Fibroblast of lung (primary cell): ENCODE measurements at regions not wholly inside any gene's neighbourhood (a gene's known extent, or its start where the extent isn't known, plus 50 kb on each side); places are given as distances from the start of the nearest gene placed in this dataset.

ENCODE experiments used
- DNase-seq, 2 donors: peaks; one replicate each; pipeline versions ENCODE4 v3.0.0 to v3.0.0-alpha.2; 2010; ENCODE audit warnings: low read depth in 2 of 2
- H2AFZ ChIP-seq: 2 replicates; pipeline ENCODE4 v1.5.1; 2012; ENCODE audit warnings: low read length, control low read depth, inconsistent platforms
- H3K27ac ChIP-seq: 2 replicates; pipeline ENCODE4 v1.5.1; 2011; ENCODE audit warnings: low read length, control low read depth; ENCODE audit not compliant: insufficient read depth
- H3K27me3 ChIP-seq: 2 replicates; pipeline ENCODE4 v1.5.1; 2011; ENCODE audit warnings: mild to moderate bottlenecking, low read length; ENCODE audit not compliant: control insufficient read depth, insufficient read depth
- H3K36me3 ChIP-seq: 2 replicates; pipeline ENCODE4 v1.5.1; 2011; ENCODE audit warnings: low read length; ENCODE audit not compliant: control insufficient read depth, insufficient read depth
- H3K4me1 ChIP-seq: 2 replicates; pipeline ENCODE4 v1.5.1; 2011; ENCODE audit warnings: low read length; ENCODE audit not compliant: control insufficient read depth, insufficient read depth; ENCODE audit errors: extremely low read depth
- H3K4me2 ChIP-seq: 2 replicates; pipeline ENCODE4 v1.5.1; 2011; ENCODE audit warnings: low read length, control low read depth; ENCODE audit not compliant: insufficient read depth; ENCODE audit errors: extremely low read depth
- H3K4me3 ChIP-seq, 4 experiments: fragments of 200-600 bp in 1 of 4; sonication (generic) in 1 of 4; replicated peaks in 1 of 4; 2 replicates each; pipeline ENCODE4 v1.5.1; 2011 to 2016; ENCODE audit warnings: low read length in 4 of 4, low read depth in 3 of 4, mild to moderate bottlenecking in 3 of 4, control low read depth in 2 of 4, inconsistent platforms in 1 of 4, mixed read lengths in 1 of 4; ENCODE audit not compliant: insufficient read depth in 1 of 4; ENCODE audit errors: control extremely low read depth in 1 of 4
- H3K79me2 ChIP-seq: 2 replicates; pipeline ENCODE4 v1.5.1; 2012; ENCODE audit warnings: mild to moderate bottlenecking, low read length, inconsistent platforms; ENCODE audit not compliant: control insufficient read depth, insufficient read depth
- H3K9ac ChIP-seq: 2 replicates; pipeline ENCODE4 v1.5.1; 2011; ENCODE audit warnings: mild to moderate bottlenecking, low read length, control low read depth; ENCODE audit not compliant: insufficient read depth
- H3K9me3 ChIP-seq: 2 replicates; pipeline ENCODE4 v1.5.1; 2012; ENCODE audit warnings: low read depth, low read length; ENCODE audit not compliant: control insufficient read depth, insufficient read depth
- H4K20me1 ChIP-seq: 2 replicates; pipeline ENCODE4 v1.5.1; 2011; ENCODE audit warnings: low read length; ENCODE audit not compliant: control insufficient read depth, insufficient read depth; ENCODE audit errors: extremely low read depth
- CTCF ChIP-seq, 2 donors: IDR thresholded peaks in 1 of 2; conservative IDR thresholded peaks in 1 of 2; 1 replicate in 1 of 2; 2 replicates in 1 of 2; pipeline ENCODE4 v1.5.1; 2011 to 2012; ENCODE audit warnings: low read length in 2 of 2, control low read depth in 1 of 2, inconsistent platforms in 1 of 2, low read depth in 1 of 2, mild to moderate bottlenecking in 1 of 2
- EZH2 ChIP-seq: IDR thresholded peaks from 2 replicates; pipeline ENCODE4 v1.5.1; 2012; ENCODE audit warnings: low read length, control low read depth, mild to moderate bottlenecking; ENCODE audit errors: missing control alignments

- H3K4me1 ChIP-seq: no peaks in the 10 kb centered on the region
- no peaks in the 10 kb centered on the region for H3K9me3 ChIP-seq
- no peaks in the 10 kb centered on the region for H3K79me2 ChIP-seq
- no peaks in the 10 kb centered on the region for H3K36me3 ChIP-seq
- H3K4me2 ChIP-seq: no peak overlapping the region
- H3K27ac ChIP-seq: no peak overlapping the region
- no peaks in the 10 kb centered on the region for H3K27me3 ChIP-seq
- no peak overlapping the region for H3K9ac ChIP-seq
- no peaks in the 10 kb centered on the region for H4K20me1 ChIP-seq
- TF ChIP-seq EZH2: no peak
- TF ChIP-seq CTCF (conservative IDR thresholded peaks at IDR 0.05 in 1 of 2, IDR thresholded peaks at IDR 0.05 in 1 of 2; ENCODE audit: low read depth in 1 of 2, low read length in 2 of 2): no peak
- H3K4me3 ChIP-seq: no peak overlapping the region
- H2AFZ ChIP-seq: no peak overlapping the region
- no peak for DNase-seq
These were observed 53.8 kb upstream of the JMY start for GRCh38 chr5:79182141-79182540.

- Histone ChIP-seq H3K4me3 (no peak overlapping the region), H3K4me1 (no peaks in the 10 kb centered on the region), H3K36me3 (no peaks in the 10 kb centered on the region), H2AFZ (no peak overlapping the region), H4K20me1 (no peaks in the 10 kb centered on the region), H3K4me2 (no peak overlapping the region), H3K79me2 (no peaks in the 10 kb centered on the region), H3K27ac (no peak overlapping the region), H3K9me3 (no peaks in the 10 kb centered on the region), H3K9ac (no peak overlapping the region), H3K27me3 (no peaks in the 10 kb centered on the region)
- DNase-seq: no peak
- TF ChIP-seq EZH2 (no peak), CTCF (conservative IDR thresholded peaks at IDR 0.05 in 1 of 2, IDR thresholded peaks at IDR 0.05 in 1 of 2; ENCODE audit: low read depth in 1 of 2, low read length in 2 of 2) (no peak)
These were observed 52.9 kb upstream of the JMY start for GRCh38 chr5:79183011-79183410.

- no peak for TF ChIP-seq CTCF (conservative IDR thresholded peaks at IDR 0.05 in 1 of 2, IDR thresholded peaks at IDR 0.05 in 1 of 2; ENCODE audit: low read depth in 1 of 2, low read length in 2 of 2)
- no peak for TF ChIP-seq EZH2
- no peaks in the 10 kb centered on the region for H3K79me2 ChIP-seq
- H3K4me3 ChIP-seq: no peak overlapping the region
- no peak overlapping the region for H2AFZ ChIP-seq
- no peak overlapping the region for H3K9ac ChIP-seq
- no peak overlapping the region for H3K4me2 ChIP-seq
- H3K36me3 ChIP-seq: no peaks in the 10 kb centered on the region
- H3K9me3 ChIP-seq: no peaks in the 10 kb centered on the region
- no peaks in the 10 kb centered on the region for H3K27me3 ChIP-seq
- DNase-seq: peak in 1 of 2 donors; percentile 10
- no peak overlapping the region for H3K27ac ChIP-seq
- H3K4me1 ChIP-seq: no peaks in the 10 kb centered on the region
- H4K20me1 ChIP-seq: no peaks in the 10 kb centered on the region
These were observed 52.3 kb upstream of the JMY start for GRCh38 chr5:79183617-79184016.
